ENCODE measurements at regions not wholly inside any gene's neighbourhood (a gene's known extent, or its start where the extent isn't known, plus 50 kb on each side); places are given as distances from the start of the nearest gene placed in this dataset.
"Not testable (repeated sequence)": the region's sequence is repeated elsewhere in the genome, so short reads cannot be mapped to it uniquely, and the experiment has no call there.

DNA sequence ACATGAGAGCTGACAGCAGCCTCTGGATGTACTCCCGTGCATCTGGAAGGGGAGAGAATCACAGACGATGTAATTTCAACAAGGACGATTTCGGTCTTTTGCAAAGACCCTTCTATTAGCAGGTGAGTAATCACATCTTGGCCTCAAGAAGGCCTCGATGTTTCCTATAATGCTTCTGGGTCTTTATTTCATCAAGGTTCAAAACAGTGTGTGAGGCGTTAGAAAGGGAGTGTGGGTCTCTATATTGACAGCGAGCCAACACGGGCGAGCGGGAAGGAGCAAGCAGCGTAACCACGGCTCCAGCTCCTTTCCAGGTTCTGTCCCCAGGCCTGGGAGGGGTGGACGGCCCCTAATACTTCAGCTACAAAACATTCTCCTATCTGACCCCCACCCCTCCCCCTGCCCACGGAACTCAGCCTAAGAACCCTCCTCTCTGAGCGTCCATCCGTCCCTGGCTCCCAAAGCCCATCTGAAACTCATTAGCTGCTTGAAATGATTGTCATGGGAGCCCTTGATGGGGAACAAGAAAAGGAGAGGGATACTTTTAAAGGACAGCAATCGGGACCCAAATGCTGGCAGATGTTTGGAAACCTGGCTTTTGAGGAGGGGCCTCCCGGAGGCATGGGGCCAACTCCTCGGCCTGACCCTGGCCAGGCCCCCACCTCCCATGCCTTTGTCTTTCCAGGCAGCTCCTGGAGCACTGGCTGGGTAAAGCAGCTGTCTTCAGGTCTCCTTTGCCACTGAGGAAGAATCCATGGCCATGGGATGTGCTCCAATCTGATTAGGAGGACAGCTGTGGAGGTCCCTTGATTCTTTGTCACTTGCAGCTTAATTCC is 250.8 kb downstream of the FOXD2 start:
- no peak for DNase-seq

GRCh38 chr1:47689894-47690293 is 252.1 kb downstream of the FOXD2 start:
- no peak for DNase-seq

DNA sequence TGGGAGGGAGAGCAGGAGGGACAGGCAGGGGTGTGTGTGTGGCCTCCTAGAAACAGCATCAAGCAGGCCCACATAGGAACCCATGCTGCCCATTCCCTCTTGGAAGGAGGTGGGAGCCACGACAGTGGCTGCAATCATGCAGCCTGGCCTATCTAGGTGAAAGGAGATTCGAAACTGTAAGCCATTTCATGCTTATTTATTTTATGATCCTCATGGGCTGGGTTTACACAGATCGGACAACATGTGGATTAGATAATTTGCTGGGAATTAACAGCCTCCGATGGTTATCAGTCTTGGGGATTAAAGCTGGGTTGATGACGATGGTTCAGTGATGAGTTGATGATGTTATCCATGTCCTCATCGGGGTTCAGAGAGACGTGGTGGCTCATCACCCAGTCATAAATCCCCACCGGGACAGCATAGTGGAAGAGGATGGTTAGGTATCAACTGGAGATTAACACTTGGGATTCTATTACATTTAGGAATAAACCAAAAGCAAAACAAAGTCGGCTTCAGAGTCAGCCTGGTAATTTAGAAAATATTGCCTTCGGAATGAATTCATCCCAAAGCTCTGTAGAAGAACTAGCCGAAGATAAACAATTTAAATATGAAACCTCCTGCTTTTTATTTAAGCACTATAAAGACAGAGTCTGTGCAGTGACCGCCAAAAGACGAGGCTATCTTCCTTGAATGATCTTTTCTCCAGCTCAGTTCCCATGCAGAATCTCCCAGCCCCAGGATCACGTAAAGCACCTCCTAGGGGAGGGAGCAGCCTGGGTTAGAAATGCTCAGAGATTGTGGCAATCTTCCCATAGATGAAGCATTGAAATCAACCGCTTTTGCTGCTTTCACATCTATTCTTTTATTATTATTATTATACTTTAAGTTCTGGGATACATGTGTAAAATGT is 252.8 kb downstream of the FOXD2 start:
- DNase-seq, result no peak

GRCh38 chr1:47691293-47691692 is 253.4 kb downstream of the FOXD2 start:
- not testable (repeated sequence) for DNase-seq

DNA sequence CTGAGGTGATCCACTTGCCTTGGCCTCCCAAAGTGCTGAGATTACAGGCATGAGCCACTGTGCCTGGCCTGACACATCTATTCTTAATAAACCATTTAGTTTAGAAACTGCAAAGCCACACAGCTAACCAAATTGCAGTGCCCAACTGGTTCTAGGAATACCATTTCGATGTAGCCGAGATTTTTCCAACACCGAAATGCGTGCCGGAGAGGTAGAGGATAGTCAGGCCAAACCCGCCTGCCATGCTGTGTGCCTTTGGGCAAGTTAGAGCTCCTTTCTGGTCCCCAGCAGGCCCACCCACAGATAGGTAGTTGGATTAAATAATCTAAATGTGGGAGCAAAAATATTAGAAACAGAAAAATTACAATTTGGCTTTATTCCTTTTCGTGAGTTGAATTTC is 254.4 kb downstream of the FOXD2 start:
- no peak for DNase-seq

DNA sequence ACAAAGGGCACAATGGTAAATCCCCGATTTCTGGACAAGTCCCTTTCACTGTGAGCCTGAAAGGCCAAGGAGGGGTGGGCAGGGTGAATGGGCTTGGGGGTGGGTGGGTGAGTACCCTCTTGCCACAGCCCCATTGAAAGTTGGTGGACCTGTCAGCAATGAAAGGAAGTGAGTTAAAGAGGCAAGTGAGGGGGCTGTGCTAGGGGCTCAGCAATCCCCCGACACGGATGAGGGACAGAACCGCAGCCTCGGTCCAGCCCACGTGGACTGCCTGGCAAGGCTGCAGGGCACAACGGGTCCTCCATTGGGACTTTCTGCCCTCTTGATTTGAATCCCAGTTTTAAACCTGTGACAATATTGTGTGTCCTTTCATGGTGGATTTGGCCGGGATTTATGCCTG is 255.3 kb downstream of the FOXD2 start:
- no peak for DNase-seq

GRCh38 chr1:47694011-47694890 is 256.4 kb downstream of the FOXD2 start:
- no peak for DNase-seq

DNA sequence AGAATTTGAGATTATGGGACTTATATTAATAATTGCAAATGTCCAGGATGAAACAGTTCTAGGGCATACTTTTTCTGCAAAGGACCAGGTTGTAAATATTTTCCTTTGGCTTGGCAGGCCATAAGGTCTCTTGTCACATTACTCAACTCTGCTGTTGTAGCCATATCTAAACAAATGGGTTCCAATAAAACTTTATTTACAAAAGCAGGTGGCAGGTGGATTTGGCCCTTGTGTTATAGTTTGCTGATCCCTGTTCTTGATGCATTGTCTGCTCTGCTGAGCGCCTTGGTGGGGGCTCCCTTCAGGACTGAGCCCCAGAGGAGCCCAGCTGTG is 258.5 kb downstream of the FOXD2 start:
- no peak for DNase-seq

DNA sequence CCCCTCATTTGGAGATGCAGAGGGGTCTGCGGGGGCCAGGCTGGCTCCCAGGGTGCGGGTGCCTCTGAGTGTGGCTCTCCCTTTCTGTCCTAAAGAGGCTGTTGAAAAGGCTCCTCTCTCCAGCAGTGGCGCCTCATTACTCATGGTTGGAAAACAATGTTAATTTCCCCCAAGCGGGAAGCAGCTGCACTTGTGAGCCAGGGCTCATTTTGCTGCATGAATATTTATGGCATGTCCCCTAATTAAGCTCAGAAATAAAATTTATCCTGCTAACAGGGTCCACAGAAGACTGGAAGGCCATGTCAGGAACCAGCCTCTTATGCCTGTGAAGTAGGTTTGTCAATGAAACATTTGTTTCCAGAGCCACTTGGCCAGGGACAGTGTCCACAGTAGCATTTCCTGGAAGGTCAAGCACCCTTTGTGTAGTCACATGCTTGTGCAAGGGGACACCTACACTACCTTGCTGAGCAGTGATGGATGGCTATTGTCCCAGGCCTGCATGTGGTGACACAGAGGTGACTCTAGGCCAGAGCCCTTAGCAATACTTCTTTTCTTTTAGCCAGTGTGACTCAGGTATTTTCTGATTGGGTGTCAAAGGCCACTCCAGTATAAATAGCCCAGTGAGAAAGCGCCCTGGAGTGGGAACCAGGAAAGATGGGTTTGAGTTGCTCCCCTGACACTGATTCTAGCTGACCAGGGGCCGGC is 259.0 kb downstream of the FOXD2 start:
- no peak for DNase-seq

DNA sequence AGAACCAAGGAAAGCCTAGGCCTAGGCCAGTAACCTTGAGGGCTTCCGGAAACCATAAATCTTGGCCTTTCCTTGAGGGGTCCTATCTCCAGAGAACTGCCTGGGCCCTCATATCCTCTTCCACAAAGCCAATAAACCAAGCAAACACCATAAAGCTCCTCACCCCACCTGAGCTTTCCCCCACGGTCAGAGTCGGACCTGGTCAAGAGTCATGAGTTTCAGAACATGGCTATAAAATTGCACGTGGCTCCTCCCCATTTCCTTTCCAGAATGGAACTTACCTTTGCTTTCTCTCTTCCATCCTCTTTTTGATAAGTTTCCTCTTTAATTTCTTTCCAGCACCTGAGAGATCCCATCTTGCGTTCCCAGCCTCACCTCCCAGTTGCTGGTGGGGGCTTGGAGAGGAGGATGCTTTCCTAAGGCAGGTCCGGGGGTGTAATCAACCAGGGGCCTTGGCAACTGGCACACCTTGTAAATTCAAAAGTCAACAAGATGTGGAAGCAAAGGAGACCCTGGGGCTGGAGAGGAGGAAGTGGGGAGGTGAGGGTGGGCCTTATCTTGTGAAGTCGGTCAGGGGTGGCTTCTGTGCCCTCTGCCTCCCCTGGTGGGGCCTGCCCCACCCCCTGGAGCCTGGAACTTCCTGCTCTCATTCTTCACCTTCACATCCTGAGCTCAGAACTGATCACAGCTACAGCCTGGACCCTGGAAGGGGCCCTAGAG is 259.9 kb downstream of the FOXD2 start:
- DNase-seq, result no peak

GRCh38 chr1:47699492-47700235 is 261.8 kb downstream of the FOXD2 start:
- DNase-seq, result no peak

- no peak for DNase-seq
Observed at GRCh38 chr1:47701283-47701682, 263.4 kb downstream of the FOXD2 start.

DNA sequence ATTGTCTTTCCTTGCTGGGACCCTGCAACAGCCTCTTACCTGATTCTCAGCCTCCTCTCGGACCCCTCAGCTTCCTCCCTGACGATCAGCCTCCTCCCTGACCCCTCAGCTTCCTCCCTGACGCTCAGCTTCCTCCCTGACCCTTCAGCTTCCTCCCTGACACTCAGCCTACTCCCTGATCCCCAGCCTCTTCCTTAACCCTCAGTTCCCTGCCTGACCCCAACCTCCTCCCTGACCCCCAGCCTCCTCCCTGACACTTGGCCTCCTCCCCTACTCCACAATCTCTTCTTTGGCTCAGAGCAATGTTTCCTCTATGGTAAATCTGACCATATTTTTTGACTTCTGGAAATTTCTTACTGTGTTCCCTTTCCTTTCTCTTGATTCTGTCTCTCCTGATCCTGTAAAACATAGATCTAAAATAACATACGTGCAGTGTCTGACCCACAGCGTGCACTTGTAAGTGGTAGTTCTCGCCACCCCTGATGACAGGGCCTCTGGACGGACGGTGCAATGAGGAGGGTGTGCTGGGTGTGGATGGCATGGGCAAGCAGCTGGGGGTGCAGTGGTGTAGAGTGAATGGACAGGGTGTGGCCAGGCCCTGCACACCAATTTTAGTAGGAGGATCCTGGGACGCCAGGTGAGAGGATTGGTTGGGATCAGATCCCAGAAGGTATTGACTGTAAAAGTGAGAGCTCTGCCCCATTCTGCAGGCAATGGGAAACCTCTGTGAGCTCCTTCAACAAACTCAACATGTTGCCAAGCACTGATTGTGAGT is 264.1 kb downstream of the FOXD2 start:
- DNase-seq, result no peak

- DNase-seq, result no peak
Observed at GRCh38 chr1:47703156-47703825, 265.4 kb downstream of the FOXD2 start.

DNA sequence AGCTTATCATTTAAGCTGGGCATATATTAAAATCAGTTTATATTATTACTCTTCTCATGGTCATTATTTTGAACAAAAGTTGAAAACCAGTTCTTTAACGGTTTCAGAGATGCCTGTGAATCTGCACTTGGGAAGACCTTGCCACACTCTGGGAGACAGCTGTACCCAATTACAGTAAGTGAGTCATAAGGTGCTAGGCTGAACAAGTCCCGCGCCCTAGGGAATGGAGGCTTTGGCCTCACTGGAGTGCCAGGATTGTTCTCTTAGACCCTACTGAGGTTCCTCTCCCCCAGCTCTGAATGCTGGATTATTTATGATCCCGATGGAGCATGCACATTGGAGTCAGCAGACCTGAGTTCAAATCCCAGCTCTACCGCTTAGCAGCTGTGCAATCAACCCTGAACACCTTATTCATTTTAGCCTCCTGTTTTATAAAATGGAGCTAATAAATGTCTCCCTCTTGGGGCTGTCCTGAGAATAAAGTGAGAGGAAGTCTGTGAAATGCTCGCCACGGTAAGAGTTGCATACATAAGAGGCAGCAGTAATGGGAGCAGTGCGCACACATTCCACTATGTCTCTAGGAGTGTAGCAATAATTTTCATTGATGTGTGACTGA is 266.2 kb downstream of the FOXD2 start:
- no peak for DNase-seq

DNA sequence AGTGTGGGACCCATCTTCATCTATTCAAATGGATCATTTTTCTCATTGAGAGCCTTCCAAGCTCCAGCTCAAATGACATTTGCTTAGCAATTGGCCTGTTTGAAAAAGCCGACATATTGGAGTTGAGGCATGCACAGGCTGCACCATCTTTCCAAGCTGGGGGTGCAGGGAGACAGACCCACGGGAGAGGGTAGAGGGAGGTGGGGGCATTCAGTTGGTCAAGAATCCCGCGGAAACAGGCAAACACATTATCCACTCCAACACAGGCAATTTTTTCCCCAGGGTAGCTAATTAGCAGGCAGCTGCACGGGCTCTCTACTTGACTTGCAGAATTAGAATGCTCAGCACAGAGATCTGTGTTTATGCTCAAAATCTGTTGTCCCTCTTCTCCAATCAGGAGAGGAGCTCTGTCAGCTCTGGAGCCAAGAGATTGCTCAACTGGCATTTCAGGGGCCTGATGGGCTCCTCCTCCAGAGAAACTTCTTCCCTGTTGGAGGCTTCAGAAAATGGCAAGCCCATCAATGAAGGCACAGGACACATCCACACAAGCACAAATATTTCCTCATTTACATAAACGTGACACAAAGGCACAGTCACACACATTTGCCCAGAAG is 267.8 kb downstream of the FOXD2 start:
- DNase-seq, result peak; percentile 14 to 33

DNA sequence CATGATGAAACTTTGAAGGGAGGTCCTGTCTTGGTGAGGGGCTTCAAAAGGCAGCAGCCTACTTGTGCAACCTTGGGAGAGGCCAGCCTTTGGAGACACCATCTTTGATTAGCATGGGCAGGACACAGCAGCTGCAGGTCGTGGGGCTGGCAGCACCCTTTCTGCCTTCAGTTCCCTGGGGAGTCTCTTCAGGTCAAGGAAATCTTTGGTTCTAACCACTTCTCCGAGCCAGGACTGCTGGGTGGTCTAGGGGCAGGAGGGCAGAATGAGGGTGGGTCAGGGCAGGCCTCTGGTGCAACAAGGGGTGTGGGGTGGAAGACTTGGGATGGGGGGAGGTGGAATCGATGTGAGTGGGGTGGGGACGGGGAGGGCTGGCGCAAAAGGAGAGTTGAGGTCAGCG is 269.7 kb downstream of the FOXD2 start:
- no peak for DNase-seq

DNA sequence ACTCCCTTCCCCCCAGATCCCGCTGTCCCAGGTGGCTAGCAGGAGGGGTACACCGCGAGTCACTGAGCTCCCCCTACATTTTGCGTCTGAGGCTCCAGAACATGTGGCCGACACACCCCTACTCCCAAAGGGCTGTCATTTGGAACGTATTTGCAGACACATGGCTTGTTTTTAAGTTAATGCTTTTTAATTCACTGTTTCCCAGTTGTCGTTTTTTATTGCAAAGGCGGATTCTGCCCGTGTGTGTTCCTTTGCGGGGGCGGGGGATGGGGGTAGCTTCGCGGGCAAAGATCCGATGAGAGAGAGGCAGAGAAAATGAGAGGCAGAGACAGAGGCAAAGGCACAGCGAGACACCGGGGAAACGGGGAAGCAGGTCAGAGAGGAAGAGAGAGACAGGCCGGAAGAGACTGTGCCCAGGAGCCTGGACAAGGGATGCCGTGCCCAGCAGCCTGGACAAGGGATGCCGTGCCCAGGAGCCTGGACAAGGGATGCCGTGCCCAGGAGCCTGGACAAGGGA is 270.2 kb downstream of the FOXD2 start:
- DNase-seq, result no peak

GRCh38 chr1:47708658-47709018 is 270.8 kb downstream of the FOXD2 start:
- no peak for DNase-seq

Measured in NCI-H1930 (cell line).